Hematopoietic multipotent progenitor cell treated with erythropoietin and hydrocortisone succinate and interleukin-3 and kit ligand, for 6 days (in vitro differentiated cells): ENCODE measurements at regions not wholly inside any gene's neighbourhood (a gene's known extent, or its start where the extent isn't known, plus 50 kb on each side); places are given as distances from the start of the nearest gene placed in this dataset.

Experiments
- DNase-seq: peaks from one replicate; pipeline ENCODE4 v3.0.0-alpha.2; 2015

DNA sequence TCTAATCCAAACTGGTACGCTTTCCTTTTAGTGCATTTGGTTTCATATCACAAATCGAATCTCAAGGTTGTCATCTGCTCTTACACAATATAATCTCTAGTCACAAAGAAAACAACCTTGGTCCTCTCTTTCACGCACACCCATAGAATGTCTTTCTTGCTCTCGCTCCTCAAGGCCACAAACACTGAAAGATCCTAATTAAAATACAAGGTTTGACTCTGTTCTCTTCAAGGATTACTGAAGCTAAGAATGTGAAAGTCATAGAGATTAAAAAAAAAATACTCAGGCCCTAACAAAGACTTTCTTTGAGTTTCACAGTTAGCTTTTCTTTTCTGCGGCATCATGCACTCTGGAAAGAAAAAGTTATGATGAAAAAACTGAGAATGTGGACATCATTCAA is 891.5 kb downstream of the EFNB2 start:
- no peak for DNase-seq

DNA sequence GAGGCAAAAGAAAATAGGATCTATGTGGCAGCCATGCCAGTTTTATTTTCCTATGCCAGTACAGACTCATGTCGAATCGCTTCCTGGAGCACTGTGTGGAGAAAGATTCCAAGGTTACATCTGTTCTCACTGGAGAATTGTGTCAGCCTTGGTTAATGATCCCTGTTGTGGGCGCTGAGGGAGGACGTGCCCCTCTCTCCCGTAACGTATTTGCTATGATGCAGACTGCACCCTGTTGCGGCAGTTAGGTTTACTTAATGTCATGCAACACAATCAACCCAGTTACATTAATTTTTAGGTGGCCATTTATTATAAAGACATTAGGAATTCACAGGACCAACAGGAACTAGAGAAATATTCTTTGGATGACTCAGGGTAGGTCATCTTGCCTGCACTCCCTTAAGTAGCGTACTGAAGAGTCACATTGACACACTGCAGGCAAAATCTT is 892.9 kb downstream of the EFNB2 start:
- DNase-seq = no peak

DNA sequence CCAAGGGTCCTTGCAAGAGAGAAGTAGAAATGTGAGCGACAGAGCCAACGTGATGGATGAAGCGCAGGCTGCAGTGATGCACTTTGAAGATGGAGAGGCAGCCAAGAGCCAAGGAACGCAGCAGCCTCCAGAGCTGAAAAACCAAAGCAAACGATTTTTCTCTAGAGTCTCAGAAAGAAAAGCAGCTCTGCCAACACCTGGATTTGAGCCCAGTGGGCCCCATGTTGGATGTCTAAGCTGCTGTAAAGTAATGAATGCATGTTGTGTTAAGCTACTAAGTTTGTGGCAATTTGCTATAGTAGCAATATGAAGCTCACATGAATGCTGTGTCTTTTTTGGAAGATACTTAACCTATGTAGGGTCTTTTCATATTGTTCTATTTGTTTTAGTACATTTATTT is 894.3 kb downstream of the EFNB2 start:
- DNase-seq = no peak

DNA sequence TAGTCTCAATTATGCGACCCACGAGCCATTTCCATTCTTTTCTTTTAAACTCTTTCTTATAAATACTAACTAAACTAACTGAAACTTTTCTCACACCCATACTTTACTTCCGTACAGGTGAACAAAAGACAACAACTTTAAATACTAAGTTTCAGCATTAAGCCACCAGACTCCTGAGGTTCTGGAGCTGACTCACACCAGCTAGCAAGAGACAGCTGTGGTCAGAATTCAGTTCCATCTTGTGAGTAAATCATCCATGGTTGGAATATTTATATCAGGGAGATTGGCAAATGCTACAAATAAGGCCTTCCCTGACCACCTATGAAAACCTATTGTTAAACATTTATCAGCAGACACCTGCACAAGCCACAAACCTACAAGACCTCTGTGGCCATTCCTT is 897.0 kb downstream of the EFNB2 start:
- DNase-seq = no peak

DNA sequence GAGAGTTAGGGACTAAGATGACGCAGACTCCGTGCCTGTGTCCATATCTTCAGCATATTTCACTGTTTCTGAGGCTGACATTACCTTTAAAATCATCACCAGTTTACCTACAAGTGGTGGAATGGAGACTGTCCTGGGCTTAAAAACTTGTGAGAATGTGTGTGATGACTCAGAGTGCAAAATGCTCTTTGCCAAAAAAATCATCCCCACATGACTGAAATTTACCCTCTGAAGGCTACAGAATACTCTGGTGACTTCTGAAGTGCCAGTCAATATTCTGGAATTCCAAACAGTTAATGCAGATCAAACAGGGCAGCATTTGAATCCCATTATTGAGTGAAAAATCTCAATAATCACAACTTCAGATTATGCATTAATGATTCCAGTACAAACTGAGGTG is 901.4 kb downstream of the EFNB2 start:
- no peak for DNase-seq

DNA sequence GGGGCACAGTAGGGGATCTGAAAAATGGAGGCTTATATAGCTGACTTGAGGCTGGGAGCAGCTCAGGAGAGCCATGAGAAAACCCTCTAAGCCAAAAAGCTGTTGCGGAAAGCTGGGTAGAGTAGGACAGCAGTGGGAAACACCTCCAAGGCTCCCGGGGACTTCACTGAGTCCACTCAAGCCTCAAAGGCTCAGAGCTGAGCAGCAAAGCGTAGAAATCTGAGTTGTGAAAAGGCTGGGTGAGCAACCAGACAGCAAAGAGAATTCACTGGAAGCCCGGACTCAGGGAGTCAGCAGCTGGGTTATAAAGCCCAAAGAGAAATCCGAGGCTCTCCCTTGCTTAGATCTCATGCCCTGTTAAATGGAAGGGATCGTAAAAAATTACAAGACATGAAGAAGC is 905.0 kb downstream of the EFNB2 start:
- no peak for DNase-seq

DNA sequence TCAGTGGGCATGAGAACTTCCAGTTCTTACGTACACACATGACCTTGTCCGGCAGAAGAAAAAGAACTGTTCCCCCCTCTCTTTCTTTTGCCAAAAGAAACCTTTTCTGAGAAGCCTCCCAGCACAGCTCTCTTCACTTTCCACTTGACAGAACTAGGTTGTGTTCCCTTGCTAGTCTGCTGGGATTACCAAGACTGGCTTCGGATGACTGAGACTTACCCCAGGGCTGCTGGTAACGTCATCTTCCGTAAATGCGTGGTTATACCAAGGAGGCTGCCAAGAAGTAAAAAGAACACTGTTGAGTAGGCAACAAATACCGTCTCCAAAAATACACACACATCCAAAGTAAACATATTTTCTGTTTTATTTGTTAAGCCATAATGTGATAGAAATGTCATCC is 908.2 kb downstream of the EFNB2 start:
- no peak for DNase-seq

DNA sequence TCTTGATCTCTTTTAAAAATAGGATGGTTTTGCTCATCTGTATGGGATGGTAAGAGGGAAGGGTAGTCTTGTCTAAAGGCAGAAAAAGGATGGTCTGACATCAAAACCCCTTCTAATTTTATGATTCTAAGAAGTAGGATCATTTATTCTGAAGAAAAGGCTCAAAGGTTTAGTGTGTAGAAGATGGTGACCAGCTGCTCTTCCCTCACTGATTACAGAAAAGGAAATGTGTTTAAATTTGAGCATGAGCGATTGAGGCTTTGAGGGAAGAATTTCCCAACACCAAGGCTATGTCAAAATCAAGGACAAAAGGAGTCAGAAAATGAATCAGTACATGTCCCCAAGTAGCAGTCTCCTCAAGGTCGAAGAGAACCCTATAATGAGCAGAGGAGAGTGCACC is 909.8 kb downstream of the EFNB2 start:
- no peak for DNase-seq

DNA sequence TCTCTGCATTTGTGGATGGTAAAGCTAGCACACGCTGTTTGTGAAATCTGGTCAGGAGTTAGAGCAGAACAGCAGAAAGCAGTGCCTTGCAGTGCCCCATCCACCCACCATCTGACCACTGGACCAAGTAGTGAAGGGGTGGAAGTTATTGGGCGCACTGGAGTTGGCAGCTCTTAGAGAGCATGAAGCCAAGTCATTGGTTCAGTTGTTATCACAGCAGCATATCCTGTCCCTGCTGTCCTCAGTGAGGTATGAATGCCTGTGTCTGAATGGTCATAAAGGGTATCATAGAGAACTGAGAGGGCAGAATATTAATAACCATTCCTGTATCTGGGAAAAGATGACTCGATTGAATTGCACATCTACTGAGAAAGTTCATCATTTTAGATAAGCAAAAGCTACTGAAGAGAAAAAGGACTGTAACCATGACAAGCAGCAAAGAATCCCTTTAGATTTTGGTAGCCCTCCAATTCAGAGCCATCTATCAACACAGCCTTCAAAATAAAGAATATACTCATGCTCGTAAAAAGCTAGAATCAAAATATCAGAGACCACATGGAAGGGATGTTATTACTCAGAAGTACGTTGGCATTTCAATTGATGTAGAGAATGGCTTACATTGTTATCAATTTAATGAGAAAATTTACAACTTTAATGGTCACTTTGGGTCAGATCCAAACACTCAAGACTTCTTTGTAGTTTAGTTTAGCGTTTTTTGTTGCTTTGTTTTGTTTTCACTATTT is 919.0 kb downstream of the EFNB2 start:
- DNase-seq = no peak

DNA sequence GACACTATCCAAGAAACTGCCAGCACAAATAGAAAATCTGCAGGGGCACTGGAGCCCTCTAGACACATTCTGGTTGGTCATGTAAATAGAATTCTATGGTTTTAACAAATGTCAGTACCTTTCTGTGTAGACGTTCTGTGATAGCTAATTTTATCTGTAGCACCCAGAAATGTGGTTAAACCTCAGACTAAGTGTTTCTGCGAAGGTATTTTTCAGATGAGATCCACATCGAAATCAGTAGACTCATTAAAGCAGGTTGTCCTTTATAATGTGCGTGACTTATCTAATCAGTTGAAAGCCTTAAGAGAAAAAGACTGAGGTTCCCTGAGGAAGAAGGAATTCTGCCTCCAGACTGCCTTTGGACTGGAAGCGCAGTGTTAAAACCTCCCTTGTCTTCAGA is 922.9 kb downstream of the EFNB2 start:
- DNase-seq = no peak

DNA sequence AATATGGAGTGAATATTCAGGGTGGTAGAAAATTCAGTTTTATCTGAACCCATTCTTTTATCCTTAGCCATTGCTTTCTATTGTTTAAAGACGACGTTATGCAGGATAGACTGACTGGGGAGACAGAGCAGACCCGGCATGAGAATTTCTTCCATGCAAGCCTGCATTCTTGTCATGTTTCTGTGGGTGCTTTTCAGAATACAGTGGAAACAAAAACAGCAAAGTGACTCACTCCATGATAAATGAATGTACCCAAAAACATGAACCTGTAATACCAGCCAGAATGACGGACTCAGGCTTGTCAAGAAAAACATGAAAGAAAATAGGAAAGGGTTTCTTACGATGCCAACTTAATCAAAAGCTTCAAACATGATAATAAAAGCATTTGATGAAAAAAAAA is 924.0 kb downstream of the EFNB2 start:
- no peak for DNase-seq

DNA sequence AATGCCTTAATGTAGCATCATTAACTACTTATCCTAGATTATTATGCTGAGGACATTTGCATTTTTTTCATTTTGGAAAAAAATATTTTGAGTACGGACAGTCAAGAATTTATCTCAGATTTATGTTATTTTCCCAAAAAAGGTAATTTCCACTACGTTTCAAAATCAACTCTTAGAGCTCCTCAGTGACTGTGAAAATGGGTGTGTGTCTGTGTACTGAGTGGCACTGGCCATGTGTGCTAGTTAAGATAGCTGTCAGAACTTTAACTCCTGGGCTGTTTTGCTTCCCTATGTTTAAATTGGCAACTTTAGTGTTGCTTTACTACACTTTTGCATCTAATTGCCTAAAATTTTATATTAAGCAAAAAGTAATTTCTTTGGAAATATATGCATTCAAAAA is 927.4 kb downstream of the EFNB2 start:
- DNase-seq = no peak

DNA sequence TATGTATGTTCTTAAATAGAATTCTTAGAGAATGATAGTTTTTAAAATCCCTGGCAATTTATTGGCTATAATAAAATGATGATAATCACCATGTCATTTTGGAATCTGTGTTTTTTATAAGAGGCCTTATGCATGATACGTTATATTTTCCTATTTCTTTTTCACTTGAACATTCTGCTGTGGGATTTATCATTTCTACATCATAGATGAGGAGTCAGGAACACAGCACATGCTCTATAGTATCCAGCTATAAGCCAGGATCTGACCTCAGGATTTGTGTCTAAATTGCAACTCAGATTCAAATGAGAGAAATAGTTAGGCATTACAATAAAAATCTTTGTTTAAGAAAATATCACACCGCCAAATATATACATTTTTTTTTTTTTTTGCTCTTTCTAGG is 928.0 kb downstream of the EFNB2 start:
- no peak for DNase-seq

DNA sequence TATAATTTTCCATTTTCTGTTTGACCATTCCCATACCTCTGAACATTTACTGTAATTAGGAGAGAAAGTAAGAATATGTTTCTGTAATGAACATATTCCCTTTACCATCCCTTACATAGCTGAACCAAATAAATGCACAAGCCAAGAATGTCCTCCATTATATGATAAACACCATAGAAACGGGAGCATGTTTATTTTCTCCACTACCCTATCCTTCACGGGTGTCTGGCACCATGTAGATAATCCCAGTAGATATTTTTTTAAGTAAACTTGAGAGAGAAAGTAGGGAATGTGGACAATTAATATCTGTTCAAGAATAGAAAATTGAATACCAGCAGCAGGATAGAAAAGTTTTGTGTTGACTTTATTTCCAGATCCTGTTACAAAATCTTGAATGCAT is 928.4 kb downstream of the EFNB2 start:
- DNase-seq = no peak

DNA sequence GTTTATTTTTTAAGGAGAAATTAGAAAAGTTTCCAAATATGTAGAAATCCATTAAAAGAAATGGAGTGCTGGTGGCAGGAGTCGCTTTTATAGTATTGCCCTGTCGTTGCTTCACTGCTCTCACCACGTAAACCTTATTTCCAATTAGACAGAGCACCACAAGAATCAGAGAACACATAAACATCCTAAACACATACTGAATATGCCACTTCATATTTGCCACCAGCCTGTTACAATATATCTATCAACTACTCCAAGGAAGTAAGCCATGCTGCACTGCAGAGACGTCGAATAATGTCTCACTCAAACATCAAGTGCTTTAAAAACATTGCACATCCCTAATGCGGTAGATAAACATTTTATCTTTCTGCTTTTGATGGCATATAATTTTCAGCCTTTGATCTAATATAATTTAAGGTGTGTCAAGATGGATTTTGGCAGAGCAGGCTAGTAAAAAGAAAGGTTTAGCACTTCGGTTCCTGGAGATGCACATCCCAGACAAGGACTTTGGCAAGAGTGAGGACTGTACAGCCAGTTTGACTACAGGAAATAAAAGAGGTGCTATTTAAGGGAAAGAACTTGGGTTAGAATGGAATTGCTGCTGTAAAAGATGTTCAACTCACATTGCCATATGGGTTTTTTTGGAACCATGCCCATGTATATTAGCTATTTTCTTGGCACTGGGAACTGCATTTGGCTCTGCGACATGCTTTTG is 932.3 kb downstream of the EFNB2 start:
- no peak for DNase-seq

DNA sequence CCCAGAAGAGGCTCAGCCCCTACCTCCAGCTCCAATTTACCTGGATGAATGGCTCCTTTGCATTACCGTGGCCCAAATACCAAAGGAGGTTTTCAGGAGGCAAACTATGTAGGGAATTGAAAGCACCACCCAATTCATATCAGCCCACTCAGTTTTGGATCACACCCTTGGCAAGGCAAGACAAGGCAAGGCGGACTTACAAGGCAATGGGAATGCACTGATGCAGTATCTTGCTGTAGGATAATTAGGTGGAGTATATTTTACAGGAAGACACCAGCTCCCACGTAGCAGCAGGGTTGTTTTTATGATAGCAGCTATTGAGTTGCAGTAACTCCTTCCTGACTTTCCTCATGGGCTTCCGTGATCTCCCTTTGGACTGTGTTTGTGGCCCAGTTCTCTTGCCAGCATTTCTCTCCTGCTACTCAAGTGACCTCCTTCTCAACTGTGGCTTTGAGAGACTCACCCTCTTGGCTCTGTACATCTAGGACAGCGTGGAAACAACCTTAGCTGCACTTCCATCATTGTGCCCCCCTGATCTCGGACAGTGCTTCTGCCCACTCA is 935.9 kb downstream of the EFNB2 start:
- DNase-seq = no peak

DNA sequence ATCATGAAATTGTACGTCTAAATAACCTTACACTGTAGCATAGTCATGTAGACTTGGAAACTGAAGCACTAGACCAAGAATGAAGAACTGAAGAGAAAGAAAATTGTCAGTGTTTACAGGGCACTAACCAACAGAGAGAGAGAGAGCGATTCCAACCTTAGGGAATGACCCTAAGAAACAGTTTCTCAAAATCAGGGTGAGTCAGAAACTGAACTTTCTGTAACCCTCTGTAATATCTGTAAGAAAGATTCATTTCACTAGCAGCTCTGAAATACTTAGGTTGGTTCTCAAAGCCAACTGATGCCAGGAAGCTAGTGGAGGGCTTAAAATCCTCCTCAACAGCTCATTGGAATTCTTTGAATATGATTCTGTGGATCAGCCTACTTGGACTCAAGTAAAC is 936.9 kb downstream of the EFNB2 start:
- no peak for DNase-seq

DNA sequence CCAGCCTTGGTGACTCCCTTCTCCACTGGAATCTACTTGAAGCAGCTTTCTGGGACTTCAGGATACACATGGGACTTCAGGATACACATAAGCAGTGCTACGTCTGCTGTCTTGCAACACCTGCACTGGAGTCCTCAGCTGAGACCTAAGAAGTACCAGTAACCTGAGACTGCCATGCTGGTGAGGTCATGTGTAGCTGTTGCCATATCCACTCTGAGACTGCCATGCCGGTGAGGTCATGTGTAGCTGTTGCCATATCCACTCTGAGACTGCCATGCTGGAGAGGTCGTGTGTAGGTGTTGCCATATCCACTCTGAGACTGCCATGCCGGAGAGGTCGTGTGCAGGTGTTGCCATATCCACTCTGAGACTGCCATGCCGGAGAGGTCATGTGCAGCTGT is 937.9 kb downstream of the EFNB2 start:
- DNase-seq = no peak

DNA sequence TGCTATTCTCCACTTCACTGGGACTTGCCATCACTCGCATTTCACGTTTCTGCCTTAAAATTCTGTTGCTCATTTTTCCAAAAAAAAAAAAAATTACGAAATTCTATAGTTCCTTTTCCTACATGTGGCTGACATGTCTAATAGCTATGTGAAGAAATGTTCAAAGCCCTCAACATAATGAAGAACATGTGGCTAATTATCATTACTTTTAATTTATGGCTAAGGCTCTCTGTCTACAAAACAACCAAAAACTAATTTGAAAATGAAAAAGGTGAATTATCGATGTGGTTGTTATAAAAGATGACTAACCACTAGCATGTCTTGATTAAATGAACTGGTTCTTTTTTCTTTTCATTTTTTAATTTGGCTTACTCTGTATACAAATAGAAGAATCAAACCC is 940.0 kb downstream of the EFNB2 start:
- DNase-seq = no peak

DNA sequence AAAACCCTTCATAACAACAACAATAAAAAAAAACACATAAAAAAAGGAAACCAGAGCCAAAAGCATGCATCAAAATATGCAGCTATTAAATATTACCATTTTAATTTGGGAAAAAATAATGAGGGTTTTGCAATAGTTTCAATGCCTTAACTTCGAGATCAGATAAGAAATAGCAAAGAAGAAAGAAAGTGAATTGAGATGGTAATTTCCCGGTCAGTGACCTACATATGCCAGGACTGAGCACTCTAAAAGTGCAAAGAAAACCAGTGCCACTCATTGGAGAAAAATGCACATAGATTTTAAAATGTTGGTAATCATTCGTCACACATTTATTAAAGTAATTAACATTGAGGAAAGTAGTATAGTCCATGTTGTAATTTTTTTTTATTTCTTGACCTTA is 944.2 kb downstream of the EFNB2 start:
- no peak for DNase-seq

DNA sequence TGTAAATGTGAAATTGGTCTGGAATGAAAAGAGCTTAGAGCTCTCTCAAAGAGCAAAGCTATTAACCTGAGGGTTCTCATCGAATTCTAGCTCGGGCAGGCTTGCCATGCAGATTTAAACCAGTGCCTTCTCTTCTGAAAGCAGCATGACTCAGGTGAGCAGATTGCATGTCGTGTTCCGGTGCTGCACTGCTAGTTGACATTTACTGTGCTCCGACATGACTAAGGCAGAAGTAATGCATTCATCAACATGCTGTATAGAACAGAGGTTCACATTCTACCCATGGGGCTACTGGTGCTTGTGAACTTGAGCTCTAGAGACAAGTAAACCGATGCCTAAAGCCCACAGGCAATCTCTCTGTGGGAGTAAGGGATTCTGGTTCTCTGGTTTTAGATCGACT is 947.7 kb downstream of the EFNB2 start:
- no peak for DNase-seq

DNA sequence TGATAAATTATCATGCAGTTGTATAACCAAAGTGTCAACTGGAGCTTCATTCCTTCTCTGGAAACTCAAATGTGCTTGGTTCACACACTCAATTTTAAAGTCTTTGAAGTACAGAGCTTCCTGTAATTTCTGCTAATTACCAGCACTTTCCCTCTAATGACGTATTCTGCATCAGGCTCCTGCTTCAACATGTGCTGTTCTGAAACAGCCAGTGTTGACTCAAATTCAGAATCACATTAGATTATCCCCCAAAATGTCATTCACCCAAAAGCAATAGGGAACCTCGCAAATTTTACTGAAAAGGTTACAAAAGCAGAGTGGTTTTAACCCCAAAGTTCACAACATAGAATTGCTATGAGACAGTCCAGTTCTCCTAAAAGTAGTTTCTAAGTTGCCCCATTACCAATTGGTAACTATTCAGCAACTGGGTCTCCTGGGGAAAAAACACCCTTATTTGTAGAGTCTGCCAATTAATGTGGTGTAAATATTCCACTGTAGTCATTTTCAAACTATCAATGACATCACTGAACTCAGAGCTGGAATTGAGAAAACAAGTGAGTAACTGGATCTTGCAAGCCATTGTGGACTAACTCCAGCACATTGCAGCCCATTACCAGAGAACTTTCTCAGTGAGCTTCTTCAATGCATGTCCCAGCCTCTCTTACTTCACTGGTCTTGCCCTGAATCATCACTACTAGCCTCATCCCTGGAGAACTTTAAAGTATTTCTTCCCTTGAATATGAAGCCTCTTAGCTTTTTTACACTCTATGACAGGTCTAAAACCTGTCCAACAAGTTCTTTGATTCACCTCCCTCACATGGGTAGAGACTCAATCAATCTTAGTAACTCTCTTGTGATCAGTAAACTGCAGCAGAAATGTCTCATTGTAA is 955.4 kb downstream of the EFNB2 start:
- no peak for DNase-seq

DNA sequence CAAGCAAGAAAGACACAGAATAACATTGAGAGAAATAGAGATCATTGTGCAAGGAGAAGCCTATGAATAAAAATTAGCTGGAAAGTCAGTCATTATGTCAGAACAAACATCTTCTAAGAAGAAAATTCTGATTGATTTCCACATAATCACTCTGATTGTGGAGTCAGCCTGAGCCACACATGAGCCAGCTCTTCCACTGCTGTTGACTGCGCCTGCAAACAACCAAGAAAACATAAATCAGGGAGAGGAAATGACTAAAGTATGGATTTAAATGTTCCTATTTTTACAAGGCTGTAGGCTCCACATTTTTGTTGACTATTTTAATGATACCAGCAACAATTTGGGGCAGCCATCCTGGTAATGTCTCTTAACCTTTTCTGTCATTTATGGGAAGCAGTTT is 962.3 kb downstream of the EFNB2 start:
- DNase-seq = no peak

DNA sequence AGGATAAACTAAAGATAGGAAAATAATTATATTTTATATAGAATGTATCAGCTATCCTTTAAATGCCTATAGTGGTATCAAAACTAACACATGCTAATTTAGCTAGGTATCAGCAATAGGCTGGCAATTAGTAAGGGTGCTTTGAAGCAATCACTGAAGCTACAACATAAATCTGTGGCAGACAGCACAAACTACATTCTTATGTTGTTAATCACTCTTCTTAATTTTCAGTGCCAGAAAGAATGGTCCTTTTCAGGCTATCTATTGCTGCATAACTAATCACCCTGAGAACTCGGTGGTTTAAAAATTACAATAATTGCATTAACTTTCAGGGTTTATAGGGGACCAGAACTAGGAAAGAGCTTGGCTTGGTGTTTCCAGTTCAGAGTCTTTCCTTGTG is 963.1 kb downstream of the EFNB2 start:
- no peak for DNase-seq
